VCaP (cell line): ENCODE measurements at regions not wholly inside any gene's neighbourhood (a gene's known extent, or its start where the extent isn't known, plus 50 kb on each side); places are given as distances from the start of the nearest gene placed in this dataset.

Experiments used
- H3K27ac ChIP-seq: fragments of 450-650 bp; 2 replicates; pipeline ENCODE4 v1.5.1; 2017
- CTCF ChIP-seq: fragments of 450-650 bp; conservative IDR thresholded peaks from 2 replicates; pipeline ENCODE4 v1.5.1; 2017; ENCODE audit warnings: mild to moderate bottlenecking, moderate library complexity

DNA sequence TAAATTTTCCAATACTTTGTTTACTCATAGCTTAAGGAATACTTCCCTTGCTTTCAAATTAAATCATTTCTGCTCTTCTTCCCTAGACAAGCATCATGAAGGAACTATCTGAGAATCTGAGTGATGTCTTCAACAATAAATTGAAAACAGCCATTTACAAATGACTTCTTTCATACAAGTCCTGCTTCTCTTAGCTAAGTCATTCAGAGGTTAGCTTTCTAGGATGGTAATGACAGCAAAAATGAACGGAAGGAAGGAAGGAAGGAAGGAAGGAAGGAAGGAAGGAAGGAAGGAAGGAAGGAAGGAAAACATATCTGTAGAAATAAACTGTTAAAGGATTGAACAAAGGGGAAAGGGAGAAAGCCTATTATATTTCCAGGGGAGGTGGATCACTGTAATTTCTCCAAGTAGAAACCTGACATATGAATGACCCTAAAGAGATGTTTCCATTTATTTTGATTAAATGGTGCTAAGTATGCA lies 335.0 kb upstream of the KYNU start:
- no peak for TF ChIP-seq CTCF
- no peak overlapping the region for H3K27ac ChIP-seq

DNA sequence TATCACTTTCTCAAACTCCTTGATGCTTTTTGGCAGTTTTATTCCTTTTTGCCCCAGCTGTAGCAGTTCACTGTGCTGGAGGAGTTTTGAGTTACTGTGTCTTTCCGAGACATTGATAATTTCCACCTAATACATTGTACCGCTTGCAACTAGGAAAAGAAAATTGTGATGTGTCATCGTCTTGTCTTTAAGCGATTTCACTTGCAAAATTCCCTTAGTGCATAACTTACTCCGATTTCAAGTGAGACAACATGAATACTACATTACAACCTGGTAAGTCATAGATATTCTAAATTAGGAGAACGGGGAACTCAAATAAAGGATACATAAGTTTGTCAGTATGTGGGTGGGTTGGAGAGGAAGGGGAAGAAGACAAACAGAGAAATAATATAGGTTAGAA lies 340.5 kb upstream of the KYNU start:
- no peak for TF ChIP-seq CTCF
- H3K27ac ChIP-seq = no peak overlapping the region

GRCh38 chr2:142536492-142536891 lies 341.0 kb upstream of the KYNU start:
- no peak overlapping the region for H3K27ac ChIP-seq
- TF ChIP-seq CTCF = no peak

DNA sequence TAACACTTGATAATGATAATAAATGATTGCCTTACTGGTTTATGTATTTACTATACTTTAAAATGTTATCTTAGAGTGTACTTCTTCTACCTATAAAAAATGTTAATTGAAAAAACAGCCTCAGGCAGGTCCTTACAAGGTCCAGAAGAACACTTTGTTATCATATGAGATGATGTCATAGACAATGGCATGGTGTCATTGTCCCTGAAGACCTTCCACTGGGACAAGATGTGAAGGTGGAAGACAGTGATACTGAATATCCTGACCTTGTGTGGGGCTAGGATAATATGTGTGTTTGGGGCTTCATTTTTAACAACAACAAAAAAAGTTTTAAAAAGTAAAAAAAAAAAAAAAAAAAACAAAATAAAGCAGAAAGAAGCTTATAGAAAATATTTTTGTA lies 342.2 kb upstream of the KYNU start:
- TF ChIP-seq CTCF = no peak
- no peak overlapping the region for H3K27ac ChIP-seq

DNA sequence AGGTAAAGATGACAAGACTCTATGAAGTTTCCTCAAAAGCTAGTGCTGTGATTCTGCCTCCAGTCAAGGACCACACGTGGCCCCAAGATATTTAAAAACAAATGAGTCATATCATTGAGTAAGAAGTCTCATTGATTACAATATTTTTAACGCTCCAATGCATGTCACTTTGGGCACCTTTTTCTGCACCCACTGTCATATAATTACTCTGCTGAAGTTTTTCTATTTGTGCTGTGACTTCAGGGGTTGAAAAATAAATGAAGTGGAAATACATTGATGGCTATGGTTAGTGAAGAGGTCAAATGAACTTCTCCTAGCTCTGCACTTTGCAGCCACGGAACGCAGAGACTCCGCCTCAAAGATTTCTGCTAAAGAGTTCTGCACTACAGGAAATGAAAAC lies 344.3 kb upstream of the KYNU start:
- TF ChIP-seq CTCF = no peak
- H3K27ac ChIP-seq = no peak overlapping the region

GRCh38 chr2:142531377-142531776 lies 346.1 kb upstream of the KYNU start:
- TF ChIP-seq CTCF = no peak
- no peak overlapping the region for H3K27ac ChIP-seq

GRCh38 chr2:142525720-142526119 lies 351.7 kb upstream of the KYNU start:
- no peak overlapping the region for H3K27ac ChIP-seq
- TF ChIP-seq CTCF = no peak

DNA sequence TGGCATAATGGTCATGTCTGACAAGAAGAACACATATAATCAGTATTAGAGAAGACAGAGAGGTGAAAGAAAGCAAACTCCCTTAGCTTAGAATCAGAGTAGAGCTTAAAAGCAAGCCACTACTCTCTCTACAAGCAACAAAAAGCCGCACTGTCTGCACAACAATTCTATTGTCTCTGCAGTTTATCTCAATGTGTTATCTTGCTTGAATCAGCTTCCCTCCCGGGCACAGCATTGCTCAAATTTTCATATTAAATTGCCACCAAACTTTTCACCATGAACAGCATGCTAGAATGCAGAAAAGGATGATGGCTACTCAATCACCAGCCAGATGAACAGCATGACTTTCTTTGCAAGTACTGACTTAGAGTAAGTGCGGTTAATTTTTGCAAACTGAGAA lies 356.0 kb upstream of the KYNU start:
- no peak overlapping the region for H3K27ac ChIP-seq
- TF ChIP-seq CTCF = no peak
